NB4 (cell line): ENCODE measurements at regions not wholly inside any gene's neighbourhood (a gene's known extent, or its start where the extent isn't known, plus 50 kb on each side); places are given as distances from the start of the nearest gene placed in this dataset.

Source experiments
- DNase-seq: peaks from one replicate; pipeline ENCODE4 v3.0.0; 2010; ENCODE audit warnings: low read depth
- H3K4me3 ChIP-seq: one replicate; pipeline ENCODE4 v1.5.1; 2011; ENCODE audit warnings: mild to moderate bottlenecking, low read depth, low read length, moderate library complexity
- CTCF ChIP-seq: IDR thresholded peaks from one replicate; pipeline ENCODE4 v1.5.1; 2012; ENCODE audit warnings: low read depth, low read length
- MAX ChIP-seq: IDR thresholded peaks from 2 replicates; pipeline ENCODE4 v1.6.1; 2011; ENCODE audit warnings: low read depth, low read length
- MYC ChIP-seq: IDR thresholded peaks from 2 replicates; pipeline ENCODE4 v1.6.1; 2011; ENCODE audit warnings: low read depth, low read length
- POLR2A ChIP-seq: IDR thresholded peaks from 2 replicates; pipeline ENCODE4 v1.6.1; 2011; ENCODE audit warnings: mild to moderate bottlenecking; ENCODE audit not compliant: insufficient read length; ENCODE audit errors: extremely low read depth

- H3K4me3 ChIP-seq = no peak overlapping the region
- DNase-seq = no peak
Measured at GRCh38 chr2:37554687-37555086, 116.8 kb downstream of the CDC42EP3 start.

GRCh38 chr2:37555457-37555856, 116.0 kb downstream of the CDC42EP3 start:
- H3K4me3 ChIP-seq = peak overlapping the region; percentile 54
- DNase-seq = peak; percentile 96
- peak; percentile 94 for TF ChIP-seq MYC
- no peak for TF ChIP-seq CTCF
- TF ChIP-seq MAX = peak; percentile 98

More at GRCh38 chr2:37554687-37555086, 116.8 kb downstream of the CDC42EP3 start:
- TF ChIP-seq POLR2A (no peak), CTCF (no peak), MAX (no peak), MYC (no peak)

GRCh38 chr2:37556256-37556655, 115.2 kb downstream of the CDC42EP3 start:
- no peak for TF ChIP-seq MAX
- TF ChIP-seq MYC = no peak
- TF ChIP-seq POLR2A = no peak
- no peak for TF ChIP-seq CTCF
- H3K4me3 ChIP-seq = peak overlapping the region; percentile 54
- DNase-seq = no peak

- DNase-seq = peak; percentile 94
- TF ChIP-seq POLR2A (no peak), MAX (0 out of 2 replicates have a peak, but pooled peaks have one; percentile 17), CTCF (no peak), MYC (no peak)
- peak overlapping the region; percentile 41 for H3K4me3 ChIP-seq
Measured at GRCh38 chr2:37558623-37559022, 112.8 kb downstream of the CDC42EP3 start.

- TF ChIP-seq MAX = no peak
- TF ChIP-seq POLR2A = no peak
- no peak for TF ChIP-seq MYC
- TF ChIP-seq CTCF = no peak
- peak; percentile 37 for DNase-seq
- no peak overlapping the region for H3K4me3 ChIP-seq
Measured at GRCh38 chr2:37560241-37560848, 111.1 kb downstream of the CDC42EP3 start.
